HG02571 (cell line): ENCODE measurements at regions not wholly inside any gene's neighbourhood (a gene's known extent, or its start where the extent isn't known, plus 50 kb on each side); places are given as distances from the start of the nearest gene placed in this dataset.

ENCODE experiments used
- ATAC-seq: cut with Tn5 transposase; IDR thresholded peaks from one replicate; pipeline ENCODE4 v1.9.1; 2021; ENCODE audit warnings: mild to moderate bottlenecking, moderate library complexity; ENCODE audit not compliant: unreplicated experiment

- no peak for ATAC-seq
Observed at GRCh38 chr6:164838068-164838615, 471.3 kb downstream of the C6orf118 start.

DNA sequence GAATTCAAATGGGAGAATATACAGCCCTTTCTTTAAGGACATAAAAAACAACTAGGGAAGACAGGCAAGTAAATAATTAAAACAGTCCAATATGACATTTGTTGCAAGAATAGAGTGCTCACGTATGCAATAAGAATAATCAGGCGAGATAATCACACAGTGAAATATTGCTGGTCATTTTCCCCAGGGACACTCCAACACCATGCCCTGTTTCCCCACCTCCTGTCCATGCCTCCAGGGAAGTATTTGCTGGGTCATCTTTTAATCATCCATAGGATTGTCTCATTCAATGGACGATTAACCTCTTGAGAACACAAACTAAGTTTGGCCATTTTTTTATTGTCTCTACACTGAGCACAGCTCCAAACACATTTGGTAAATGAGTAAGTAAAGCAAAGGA, 472.9 kb downstream of the C6orf118 start:
- no peak for ATAC-seq

DNA sequence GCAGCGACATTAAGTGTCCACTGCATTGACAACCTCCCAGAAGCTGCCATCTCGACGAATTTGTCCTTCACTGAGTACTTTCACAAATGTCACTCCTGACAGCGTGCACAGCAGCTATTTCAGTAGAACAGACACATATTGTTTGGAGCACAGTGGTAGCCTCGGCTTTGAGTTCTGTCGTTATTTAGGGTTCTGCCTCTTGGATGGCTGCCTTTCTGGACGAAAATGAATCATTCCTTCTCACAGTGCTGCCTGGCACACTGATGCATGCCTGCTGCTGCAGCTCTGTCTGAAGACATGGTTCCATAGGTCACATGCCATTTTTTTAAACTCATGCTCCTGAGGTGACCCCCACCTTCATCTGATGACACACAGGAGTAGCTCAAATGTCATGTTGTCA, 477.0 kb downstream of the C6orf118 start:
- ATAC-seq, result no peak

DNA sequence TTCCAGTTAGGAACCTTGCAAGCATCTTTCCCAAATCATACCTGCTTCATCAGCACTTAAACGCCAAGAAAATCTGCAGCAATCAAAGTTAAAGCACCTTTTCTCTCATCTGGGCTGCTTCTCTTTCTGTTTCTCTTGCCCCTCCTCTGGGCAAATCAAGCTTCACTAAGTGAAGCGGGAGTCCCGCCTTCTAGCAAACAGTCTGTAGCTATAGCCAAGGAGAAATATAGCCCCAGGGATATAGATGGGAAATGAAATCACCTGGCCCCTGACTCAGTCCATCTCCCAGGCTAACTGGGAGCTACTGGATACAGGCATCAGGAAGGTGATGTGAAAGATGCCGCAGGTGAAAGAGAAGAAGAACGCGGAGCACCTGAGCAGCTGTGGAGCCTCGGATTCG, 481.9 kb downstream of the C6orf118 start:
- ATAC-seq, result no peak

DNA sequence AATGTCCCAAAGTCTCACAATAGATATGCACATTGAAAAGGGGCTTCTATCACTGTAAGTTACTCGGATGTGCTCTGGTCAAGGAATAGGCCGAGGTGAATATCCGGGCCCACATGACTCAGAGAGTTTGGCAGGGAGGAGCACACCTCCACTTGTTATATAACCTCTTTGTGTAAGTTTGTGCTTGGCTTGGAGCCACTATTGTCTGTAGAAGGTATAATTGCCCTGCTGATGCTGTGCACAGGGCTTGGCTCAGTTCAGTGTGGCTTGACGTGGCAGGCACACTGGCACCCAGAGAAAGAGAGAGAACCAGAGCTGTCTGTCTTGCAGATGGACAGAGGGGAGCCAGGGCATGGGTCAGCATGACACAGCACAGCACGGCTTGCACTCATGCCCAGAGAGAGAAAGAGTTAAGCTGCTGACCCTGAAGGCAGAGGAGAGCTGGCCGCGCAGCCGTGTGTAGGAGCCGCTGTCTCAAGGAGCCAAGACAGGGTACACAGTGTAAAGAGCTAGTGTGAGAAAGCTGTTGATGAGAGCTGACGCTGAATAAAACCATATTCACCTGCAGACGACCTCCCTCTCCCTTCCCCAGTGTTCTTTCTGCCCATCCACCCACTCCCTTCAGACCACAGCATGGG, 482.5 kb downstream of the C6orf118 start:
- no peak for ATAC-seq

DNA sequence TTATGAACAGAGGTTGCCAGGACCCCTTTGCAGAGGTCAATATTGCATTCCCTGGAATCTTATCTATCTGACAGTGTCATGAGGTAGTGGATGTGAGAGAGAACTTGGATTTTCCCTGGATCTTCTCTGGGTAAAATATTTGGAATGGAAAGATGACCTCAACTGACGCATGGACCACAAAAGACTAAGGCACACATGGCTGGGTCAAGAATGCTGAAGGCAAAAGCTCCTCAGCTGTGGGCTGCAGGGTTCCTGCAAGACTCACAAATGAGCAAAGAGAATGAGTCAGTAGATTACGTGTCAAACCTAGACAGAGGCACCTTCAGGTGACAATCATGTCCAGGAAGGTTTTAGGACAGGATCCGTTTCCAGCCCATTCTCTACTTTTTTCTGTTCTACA, 484.0 kb downstream of the C6orf118 start:
- no peak for ATAC-seq

DNA sequence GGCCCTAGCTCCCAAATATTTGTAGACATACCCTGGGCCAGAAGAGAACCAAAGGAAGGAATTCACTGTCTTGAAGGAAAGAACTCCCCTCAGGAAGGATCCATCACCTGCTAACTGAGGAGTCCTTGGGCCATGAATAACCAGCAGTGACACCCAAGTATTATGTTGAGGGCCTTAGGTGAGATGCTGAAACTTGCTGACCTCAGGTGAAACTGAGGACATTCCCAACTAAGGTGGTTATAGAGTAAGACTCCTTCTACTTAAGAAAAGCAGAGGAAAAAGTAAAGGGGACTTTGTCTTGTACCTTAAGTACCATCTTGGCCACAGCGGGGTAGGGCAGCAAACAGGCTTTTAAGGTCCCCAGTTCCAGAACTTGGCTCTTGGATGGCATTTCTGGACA, 491.7 kb downstream of the C6orf118 start:
- ATAC-seq, result no peak

DNA sequence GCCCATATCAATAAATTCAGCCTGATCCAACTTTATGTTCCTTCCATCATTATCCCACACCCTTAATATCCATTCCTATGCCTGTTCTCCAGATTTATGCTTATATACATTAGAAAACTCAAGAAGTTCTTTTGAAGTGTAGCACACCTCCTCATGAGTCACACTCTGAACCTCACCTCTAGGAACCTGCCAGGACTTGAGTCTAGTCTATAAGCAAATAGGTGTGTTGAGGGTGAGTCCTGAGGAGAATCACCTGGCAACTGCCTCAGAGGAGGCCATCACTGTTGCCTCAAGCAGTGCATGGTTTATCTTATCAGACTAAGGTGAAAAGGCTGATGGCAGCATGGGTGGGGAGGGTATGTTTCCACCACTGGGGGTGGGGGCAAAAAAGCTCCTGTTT, 496.7 kb downstream of the C6orf118 start:
- no peak for ATAC-seq

- ATAC-seq, result no peak
Observed at GRCh38 chr6:164807125-164807524, 502.3 kb downstream of the C6orf118 start.

DNA sequence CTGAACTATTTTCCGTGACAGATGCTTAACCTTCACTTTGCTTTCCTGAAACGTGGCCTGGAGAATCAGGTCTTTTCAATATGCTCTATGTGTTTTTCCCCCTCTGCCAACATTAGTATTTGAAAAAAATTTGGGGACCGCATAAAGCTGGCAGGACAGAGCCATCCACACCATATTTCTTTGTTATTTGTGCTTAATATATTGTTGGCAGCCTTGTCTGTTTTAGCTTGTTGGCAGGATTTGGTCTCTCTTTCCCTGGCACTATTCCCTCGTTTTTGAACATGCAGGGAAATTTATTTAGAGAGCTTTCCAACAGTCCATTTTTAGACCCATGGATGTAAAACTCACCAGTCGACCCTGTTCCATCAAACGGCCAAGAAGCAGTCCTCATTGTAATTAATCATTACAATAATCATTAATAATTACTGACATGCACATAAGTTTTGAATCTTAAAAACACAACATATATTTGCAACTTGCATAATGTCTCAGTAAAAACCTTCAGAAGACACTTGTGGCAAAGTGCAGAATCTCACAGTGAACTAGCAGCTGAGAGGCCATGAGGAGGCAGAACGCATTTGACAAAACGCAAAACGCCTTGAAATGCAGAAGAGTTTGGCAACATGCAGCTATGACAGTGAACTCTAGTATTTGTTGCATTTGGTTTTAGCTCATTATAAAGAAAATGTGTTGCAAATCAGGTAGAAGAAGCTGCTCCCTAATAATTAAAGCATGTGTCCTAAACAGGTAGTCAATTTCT, 514.2 kb downstream of the C6orf118 start:
- ATAC-seq, result no peak

DNA sequence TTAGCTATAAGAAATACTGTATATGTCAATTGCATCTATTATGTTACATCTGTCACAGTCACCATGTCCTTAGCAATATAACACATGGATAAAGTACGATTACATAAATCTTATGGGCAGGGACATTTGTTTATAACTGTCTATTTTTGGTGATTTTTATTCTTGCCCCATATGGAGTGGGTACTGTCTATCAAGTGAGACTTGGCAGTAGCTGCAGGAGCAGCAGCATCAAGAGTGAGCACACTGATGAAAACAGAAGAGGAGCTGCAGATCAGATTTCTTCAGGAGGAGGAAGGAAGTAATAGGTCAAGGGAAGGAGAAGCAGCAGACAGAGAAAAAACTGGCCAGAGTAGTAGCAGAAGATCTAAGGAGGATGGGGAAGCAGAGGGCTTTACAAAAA, 516.7 kb downstream of the C6orf118 start:
- no peak for ATAC-seq

GRCh38 chr6:164791498-164791897, 517.9 kb downstream of the C6orf118 start:
- no peak for ATAC-seq

DNA sequence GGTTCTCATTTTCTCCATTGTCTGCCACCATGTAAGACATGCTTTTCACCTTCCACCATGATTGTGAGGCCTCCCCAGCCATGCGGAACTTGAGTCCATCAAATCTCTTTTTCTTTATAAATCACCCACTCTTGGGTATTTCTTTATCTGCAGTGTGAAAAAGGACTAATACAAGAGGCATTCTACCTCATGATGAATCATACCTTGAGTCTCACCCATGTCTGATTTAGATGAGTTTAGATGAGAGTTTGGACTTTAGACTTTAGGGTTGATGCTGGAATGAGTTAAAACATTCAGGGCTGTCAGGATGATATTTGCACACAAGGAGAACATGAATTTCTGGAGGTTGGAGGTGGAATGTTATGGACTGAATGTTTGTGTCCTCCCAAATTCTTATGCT, 545.6 kb downstream of the C6orf118 start:
- no peak for ATAC-seq

GRCh38 chr6:164757451-164757850, 552.0 kb downstream of the C6orf118 start:
- no peak for ATAC-seq

- ATAC-seq, result no peak
Observed at GRCh38 chr6:164756723-164757122, 552.7 kb downstream of the C6orf118 start.

GRCh38 chr6:164756142-164756541, 553.3 kb downstream of the C6orf118 start:
- ATAC-seq, result no peak

DNA sequence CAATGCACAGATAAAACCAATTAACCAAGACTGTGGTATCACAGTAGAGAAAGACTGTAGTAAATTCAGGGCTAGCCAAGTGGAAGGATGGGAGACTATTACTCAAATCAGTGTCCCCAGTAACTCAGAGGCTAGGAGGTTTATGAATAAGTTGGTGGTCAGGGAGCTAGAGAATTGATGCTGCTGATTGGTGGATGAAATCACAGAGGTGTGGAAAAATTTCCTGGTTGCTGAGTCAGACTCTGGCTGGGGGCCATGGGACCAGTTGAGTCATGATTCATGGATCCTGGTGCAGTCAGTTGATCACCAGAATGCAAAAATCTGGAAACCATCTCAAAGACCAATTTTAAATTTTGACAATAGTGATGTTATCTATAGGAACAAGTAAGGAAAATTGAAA, 555.9 kb downstream of the C6orf118 start:
- no peak for ATAC-seq

- no peak for ATAC-seq
Observed at GRCh38 chr6:164751395-164751794, 558.0 kb downstream of the C6orf118 start.

DNA sequence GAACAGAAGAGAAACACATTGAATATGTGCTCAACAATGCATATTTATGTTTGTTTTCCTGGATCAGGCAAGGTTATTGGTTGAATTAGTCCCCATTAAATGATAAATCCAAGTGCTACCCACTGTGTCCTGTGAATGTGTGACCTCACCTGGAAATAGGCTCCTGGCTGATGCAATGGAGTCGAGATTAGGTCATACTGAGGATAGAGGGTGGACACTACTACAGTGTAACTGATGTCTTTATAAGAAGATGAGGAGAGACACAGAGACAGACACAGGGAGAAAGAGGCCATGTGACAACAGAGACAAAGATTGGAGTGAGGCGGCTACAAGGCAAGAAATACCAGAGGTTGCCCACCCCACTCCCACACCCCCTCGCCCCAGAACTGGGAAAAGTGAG, 559.3 kb downstream of the C6orf118 start:
- no peak for ATAC-seq

- no peak for ATAC-seq
Observed at GRCh38 chr6:164749221-164750064, 560.0 kb downstream of the C6orf118 start.

GRCh38 chr6:164744301-164744700, 565.1 kb downstream of the C6orf118 start:
- ATAC-seq, result no peak
